NCI-H2081 treated with DMSO at 0.1 percent for 48 hours (cell line): ENCODE measurements at regions not wholly inside any gene's neighbourhood (a gene's known extent, or its start where the extent isn't known, plus 50 kb on each side); places are given as distances from the start of the nearest gene placed in this dataset.

Source experiments
- DNase-seq: peaks from one replicate; lab custom pipeline; 2025; lab: John Stamatoyannopoulos, UW

GRCh38 chr5:57705769-57706168 lies 223.2 kb upstream of the ACTBL2 start:
- no peak for DNase-seq

GRCh38 chr5:57703721-57704120 lies 221.1 kb upstream of the ACTBL2 start:
- DNase-seq: no peak

GRCh38 chr5:57700484-57700883 lies 217.9 kb upstream of the ACTBL2 start:
- no peak for DNase-seq

DNA sequence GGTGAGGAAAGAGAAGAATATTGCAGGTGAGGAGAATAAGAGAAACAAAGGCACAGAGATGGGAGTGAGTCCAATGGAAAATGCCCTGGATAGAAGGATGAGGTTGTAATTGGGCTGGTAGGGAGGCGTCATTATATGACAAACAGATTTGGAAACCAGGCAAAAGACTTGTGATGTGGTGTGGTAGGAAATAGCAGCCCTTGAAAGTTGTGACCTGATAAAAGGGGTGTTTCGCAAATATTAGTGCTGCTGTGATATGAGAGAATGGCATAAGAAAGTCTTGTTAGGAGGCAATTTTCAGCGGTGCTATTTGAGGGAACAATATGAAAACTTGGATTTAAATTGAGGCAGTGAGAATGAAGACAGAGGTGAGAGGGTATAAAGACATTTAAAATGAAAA lies 217.5 kb upstream of the ACTBL2 start:
- DNase-seq: no peak

DNA sequence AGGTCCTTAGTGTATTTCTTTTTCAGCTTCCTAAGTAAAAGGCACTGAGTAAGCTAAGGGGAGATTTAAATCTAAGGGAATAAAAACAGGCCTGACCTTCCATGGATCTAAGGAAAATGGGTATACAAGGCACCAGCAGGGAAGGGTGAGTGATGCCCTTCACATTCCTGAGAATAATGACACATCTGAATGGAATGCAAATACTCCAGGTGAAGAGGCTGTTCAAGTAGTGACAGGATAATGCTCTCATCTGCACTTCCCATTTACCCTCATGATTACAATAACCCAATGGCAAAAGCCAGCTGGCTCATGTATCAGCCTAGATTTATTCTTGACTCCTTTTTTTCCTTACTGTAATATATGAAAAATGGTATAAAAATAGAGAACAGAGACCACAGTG lies 216.2 kb upstream of the ACTBL2 start:
- DNase-seq: no peak

DNA sequence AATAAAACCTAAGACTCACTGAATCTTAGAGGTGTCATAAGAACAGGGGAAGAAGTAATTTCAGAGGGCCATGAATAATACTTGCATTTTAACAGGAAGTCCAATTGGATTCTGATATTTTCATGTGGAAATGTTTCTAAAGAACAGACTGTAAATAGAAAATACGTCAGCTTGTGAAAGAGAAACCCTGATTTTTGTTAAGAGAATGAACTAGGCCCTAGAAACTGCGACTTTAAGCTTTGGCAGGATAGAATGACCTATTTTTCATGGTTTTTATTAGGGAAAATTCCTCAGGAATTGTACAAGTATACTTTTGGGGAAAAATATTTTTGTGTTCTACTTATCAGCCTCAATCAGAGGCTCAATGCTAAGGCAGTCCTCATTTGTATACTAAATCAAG lies 215.5 kb upstream of the ACTBL2 start:
- no peak for DNase-seq

GRCh38 chr5:57696825-57697570 lies 214.4 kb upstream of the ACTBL2 start:
- DNase-seq: no peak

- DNase-seq: no peak
Measured at GRCh38 chr5:57696389-57696769, 213.8 kb upstream of the ACTBL2 start.

GRCh38 chr5:57695706-57696388 lies 213.2 kb upstream of the ACTBL2 start:
- DNase-seq: no peak

DNA sequence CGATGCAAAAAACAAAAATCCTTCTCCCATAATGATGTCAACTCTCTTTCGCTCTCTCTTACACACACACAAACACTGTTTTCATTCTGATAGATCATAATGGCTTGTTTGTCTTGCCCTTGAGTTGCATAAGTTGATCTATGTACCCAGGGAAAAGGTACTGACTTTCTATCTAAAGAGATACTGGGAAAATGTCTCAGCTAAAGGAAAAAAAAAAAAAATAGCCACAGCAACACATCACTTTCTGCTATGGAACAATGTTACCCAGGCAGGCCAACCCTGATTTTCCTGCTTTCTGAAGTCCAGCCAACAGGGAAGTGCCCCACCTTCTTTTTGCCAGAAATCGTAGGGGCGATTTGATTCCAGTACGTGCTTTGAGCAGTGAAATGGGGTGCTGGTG lies 212.6 kb upstream of the ACTBL2 start:
- no peak for DNase-seq

DNA sequence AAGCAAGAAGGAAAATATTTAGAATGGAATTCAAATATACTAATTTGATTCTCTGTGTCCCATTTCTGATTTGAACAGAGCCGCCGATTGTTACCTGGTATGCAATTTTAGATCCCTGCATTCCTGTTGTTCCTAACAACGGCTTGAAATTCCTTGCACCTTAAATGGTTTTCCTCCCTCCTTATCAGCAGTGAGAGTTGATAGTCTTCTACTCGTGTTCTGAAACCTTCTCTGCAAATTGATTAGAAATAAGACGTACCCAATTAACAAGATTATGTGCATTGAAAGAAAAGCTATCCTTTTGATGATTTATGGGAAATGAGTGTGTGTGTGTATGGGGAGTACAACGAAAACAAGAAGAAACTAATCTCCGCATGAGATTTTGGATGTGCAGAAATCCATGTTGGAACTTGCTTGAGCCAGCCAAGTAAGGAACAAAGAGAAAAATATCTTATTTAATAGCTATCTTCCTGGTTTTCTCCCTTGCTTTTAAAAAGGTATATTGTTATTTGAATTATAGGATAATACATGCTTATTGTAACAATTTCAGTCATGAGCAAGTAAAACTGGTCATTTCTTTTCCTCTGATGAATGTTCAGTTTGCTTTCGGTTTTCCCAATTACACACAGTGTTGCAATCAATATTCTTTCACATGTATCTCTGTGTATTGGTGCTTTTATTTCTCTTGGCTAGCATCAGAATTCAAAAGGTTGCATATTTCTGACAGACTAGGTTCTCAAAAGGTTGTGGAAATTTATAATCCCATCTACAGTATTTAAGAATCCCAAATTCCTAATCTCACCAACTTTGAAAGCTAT lies 211.1 kb upstream of the ACTBL2 start:
- no peak for DNase-seq

DNA sequence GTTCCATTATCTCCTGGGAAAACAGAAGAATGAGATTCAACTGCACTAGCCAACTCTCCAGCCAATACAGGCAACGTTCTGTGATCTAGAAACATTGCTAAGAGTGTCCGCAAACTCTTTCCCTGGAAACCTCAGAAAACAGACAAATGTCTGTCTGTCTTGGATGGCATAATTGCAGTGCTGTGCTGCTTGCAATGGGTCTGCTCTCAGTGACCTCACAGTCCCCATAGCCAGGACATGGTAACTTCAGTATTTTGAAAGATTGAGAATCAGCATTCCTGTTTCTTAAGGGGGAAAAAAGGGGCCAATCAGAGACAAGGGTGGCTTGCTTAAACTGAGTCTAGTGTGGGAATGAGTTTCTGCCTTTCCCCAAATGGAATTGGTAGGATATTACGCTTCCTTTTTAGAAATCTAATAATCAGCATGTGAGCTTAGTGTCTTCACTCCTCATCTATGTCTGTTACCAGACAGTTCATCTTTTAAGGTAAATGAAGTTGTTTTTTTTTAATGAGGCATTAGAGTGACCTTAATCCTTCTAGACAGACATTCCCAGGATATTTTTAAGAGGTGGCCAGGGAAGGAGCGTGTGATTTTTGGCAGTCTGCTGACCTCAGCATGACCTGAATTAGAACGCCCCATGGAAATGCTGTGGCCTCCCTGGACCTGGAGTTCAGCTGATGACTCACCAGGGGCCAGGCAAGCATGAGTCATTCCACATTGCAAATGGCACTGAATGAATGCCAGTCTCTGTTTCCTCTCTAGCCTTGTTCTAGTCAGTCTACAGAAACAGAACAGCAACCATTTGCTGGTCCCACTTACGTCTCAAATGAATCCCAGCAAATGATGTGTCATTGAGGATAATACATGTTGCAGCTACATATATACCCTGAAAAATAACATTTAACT lies 210.2 kb upstream of the ACTBL2 start:
- DNase-seq: no peak

DNA sequence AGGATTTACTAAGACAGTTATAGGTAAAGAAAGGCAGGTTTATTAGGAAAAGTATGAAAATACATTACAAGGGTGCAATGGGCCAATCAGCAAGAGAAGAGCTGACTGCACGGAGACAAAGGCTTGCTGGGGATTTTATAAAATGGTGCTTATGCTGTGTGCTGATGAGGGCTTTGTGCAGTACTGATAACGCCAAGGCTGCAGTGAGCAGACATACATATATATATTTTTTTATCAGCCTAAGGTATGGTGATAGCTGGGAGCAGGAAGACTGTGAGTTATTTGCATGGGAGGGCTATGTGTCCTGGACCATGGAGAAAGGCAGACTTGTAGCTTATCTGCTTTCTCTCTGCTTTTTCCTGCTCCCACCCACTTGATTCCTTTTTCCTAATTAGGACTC lies 208.1 kb upstream of the ACTBL2 start:
- DNase-seq: no peak

DNA sequence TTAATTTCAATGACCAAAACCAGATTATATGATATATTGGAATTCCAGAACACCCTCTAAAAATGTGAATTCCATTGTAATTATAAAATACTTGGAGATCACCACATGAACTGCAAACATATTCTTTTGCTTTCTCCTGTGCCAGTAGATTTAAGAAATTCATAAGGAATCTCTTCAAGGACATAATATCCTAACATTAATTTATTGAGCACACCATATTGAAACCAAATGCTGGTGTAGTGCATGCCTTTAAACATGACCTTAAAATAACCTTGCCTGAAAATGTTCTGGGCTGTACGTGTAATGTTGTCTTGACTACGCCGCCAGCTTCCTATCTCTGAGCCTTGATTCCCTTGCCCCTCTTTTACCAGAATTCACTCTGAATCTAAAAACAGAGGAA lies 205.0 kb upstream of the ACTBL2 start:
- no peak for DNase-seq

GRCh38 chr5:57685516-57686255 lies 203.1 kb upstream of the ACTBL2 start:
- DNase-seq: no peak

GRCh38 chr5:57684299-57684702 lies 201.7 kb upstream of the ACTBL2 start:
- no peak for DNase-seq

GRCh38 chr5:57683036-57683630 lies 200.5 kb upstream of the ACTBL2 start:
- DNase-seq: no peak

- DNase-seq: no peak
Measured at GRCh38 chr5:57681942-57682341, 199.3 kb upstream of the ACTBL2 start.

- no peak for DNase-seq
Measured at GRCh38 chr5:57680686-57681085, 198.1 kb upstream of the ACTBL2 start.

DNA sequence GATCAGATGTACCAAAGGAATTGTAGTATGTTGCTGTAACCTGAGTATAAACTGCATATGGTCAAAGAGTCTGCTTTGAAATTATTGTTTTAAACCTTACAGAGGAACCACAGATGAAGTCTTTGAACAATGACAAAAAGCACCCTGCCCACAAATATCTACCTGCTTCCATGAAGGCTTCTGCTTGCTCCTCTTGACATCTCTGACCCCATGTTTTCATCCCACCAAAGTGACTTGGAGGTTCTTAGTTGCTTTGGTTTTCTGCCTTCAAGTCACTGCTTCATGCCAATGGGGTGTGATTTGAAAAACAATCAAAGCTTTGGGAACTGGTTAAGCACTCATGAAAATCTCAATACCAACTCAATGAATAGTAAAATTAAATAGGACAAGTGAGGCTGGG lies 194.6 kb upstream of the ACTBL2 start:
- DNase-seq: no peak
